Hematopoietic multipotent progenitor cell (in vitro differentiated cells): ENCODE measurements at regions not wholly inside any gene's neighbourhood (a gene's known extent, or its start where the extent isn't known, plus 50 kb on each side); places are given as distances from the start of the nearest gene placed in this dataset.

Experiments used
- DNase-seq, 3 donors: peaks; one replicate each; pipeline ENCODE4 v3.0.0-alpha.2; 2011 to 2015; ENCODE audit warnings: low read depth in 2 of 3, low spot score in 2 of 3

DNA sequence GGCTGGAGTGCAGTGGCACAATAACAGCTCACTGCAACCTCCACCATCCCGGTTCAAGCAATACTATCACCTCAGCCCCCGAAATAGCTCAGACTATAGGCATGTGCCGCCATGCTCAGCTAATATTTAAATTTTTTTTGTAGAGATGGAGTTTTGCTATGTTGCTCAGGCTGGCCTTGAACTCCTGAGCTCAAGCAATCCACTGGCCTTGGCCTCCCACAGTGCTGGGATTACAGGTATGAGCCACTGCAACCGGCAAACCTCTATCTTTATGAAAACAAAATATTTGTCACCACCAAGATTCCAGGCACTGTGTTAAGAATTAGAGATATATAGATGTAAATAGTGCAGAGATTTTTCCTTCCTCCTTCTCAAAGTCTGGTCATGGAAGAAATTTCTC, 232.5 kb downstream of the ANKRD50 start:
- no peak for DNase-seq

DNA sequence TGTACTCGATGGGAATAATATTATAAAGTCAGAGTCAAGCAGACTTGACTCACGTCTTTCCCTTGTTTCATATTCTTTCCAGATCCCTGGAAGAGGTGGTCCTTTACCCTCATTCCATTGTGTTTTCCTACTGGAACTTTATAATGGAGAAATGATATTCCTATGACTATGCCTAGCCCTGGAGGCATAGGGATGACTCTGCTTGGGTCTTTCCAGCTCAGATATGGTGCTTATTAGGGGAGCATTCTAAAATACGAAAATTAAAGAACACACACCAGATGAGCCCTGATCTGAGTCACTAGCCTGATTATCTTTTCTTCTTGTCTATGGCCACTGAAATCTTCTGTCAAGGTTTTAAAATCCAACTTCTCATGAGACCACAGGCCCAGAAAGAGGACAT, 231.4 kb downstream of the ANKRD50 start:
- no peak for DNase-seq

DNA sequence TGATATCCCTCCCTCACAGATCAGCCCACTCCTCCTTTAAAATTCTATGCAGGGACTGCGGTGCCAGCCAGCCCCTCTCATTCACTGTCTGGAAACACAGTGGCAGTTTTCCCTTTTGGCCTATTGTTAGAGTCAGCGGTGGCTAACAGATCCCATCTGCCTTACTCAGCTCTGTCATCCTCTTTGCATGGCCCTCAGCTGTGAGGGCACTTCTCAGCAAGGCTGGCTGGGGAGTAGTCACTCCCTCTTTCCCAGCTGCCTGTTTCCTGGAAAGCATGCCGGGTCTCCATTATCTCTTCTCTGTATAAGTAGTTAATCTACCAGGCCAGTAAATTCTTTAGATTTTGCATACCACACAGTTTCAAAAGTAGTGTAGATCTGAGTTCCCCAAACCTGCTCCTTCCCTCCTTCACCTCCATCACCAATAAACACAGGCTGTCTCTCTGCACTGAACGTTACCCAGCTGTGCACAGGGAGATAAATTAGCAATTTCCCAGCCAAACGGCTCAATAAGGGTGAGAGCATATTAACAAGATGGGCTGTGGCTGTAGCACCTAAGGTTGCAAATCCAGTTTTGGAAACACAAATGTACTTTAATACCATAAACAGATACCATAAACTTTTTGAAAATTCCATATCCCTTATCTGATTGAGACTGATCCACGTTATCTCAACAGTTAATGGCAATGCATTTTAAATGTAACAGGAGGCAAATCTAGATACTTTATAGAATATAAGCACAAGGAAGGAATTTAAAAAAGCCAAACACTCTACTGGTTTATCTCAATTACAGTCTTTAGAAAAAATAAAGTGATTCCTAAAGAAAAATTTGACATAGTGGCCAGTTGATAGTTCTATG, 229.3 kb downstream of the ANKRD50 start:
- DNase-seq = no peak

DNA sequence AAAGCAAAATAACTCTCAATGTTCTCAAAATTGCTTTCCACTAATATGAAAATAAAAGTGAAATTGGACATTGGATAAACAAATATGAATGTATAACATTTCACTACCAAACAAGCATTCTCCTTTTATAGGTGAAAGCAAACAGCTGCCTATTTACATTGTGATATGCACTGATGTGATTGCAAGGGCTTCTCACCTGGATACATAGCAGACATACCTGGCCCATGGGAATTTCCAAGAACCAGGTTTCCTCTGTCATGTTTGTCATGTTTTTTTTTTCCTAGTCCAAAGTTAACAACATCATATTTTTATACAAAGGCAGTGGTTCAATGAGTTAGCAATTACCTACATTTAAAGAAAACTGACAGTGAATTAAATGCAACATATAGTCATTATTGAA, 228.5 kb downstream of the ANKRD50 start:
- DNase-seq = no peak

DNA sequence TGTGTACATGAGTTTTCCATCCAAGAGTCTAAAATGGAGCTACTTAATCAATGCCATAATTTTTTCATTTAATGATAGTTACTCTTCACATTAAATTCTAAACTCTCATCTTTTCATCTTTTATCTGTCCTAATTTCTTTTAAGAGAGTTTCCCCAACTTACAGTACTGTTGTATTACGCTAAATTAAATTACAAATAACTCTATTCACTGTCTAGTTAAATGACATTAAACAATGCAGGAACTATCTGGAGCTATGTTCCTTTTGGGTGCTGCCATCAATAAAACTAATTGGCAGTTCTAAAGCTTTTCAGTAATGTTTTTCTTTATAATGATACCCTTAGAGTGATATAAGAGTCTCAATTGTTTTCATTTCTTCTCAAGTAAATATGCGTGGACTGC, 227.6 kb downstream of the ANKRD50 start:
- DNase-seq = no peak

DNA sequence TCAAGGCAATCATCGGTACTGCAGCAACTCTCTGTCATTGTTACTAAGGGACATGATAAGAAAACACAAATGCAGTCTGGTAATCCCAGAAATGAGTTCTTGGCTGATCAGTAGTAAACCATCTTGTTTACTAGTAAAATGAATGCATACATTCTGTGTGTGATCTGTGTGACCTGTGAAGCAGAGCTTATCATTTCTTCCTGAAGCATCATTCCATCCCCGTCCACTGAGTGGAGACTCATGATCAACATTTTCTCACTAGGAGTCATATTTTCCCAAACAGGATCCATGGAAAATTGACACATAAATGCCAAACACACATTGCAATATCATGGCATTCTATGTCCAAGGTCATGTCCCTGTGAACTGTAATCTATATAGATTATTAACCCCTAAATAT, 226.1 kb downstream of the ANKRD50 start:
- DNase-seq = no peak

DNA sequence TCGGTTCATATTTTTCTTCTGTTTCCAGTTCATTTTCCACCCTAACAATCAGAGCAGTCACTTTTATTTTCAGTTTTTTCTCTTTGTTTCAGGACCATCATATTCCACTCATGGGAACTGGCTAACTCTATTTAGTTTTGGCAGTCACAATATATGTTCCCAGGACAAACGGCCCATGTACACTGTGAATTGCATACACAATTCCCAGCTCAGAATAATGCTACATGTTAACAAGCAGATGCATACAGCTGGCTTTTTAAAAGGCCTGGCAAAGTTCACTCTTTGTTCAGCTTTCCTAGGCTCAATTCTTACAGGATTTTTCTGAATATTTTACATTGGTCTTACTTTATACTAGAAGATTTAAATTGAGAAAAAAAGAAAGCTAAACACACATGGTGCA, 224.9 kb downstream of the ANKRD50 start:
- DNase-seq = no peak

DNA sequence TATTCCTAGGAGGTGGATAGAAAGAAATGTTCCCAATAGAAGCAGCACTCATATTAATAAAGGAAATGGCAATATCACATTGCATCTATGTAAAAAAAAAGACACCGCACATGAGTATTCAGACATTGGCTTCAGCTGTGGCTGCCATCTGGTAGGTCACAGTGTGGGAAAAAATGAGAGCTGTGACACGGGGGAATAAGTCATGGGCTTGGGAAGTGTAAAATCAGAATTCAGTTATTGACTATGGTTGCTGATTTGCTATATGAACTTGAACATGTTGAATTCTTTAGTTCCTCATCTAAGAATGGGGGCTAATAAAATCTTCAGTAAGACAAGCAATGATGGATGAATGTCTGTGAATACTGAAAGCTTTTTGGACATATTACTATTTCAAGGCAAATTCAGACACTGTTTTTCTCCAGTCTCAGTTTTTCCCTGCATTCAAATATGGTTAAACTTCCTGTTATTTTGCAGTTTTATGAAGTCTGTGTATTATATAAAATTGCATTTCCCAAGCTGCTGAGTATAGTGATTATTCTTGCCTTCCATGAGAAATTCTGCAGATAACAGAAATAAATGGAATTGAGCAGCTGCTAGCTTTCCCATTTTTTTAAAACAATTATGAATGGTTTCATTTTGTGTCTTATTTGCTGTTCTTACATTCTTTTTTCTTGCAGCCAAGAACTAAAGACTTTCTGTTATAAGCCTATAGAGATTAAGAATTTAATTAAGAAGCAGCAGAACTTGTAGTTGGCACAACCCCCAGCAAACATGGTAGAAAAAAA, 221.0 kb downstream of the ANKRD50 start:
- DNase-seq = no peak

DNA sequence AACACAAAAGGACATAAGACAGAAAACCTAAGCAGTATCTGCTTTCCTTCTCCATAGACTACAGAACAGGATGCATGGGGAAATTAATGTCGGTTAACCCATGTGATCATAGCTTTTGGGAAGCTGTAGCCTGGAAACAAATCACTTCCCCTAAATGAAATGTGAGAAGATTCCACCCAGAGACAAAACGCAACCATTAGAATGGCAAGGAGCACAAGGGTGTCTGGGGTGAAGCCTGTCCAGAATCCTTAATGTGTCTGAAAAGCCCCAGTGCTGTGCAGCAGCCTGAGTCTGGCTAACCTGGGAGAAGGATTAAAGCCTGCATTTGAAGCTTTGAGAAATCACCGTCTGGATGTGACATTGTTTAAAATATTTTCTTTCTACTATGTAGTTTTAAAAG, 213.3 kb downstream of the ANKRD50 start:
- DNase-seq = no peak

DNA sequence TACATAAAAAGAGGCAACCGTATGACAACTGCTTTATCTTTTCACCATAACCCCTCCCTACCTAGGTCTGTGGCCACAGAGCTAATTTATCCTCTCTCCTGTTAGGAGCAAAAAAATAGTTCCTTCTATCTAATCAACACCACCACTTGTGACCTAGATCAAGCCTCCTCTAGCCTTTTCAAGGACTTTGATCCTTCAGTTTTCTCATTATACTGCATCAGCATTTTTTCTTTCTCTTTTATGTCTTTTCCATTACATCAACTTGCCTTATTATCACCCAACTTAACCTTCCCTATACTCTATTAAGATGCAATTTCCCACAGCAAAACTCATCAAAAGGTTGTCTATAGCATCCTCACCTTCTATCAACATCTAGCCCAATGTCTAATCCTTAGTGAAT, 211.0 kb downstream of the ANKRD50 start:
- DNase-seq = no peak

DNA sequence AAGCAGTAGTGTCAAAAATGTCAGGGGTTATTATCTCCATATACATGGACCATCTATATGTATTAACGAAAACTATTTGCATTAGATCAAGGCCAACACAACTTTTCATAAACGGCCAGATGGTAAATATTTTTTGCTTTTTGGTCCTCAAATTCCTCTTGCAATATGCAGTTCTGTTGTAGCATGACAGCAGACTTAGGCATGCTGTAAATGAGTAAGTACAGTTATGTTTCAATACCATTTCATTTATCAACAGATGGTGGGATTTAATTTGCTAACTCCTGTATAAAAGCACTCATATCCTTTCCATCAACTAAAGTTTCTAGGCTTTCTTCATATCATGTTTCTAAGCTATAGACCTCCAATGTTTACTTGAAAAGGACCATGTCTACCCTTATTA, 208.1 kb downstream of the ANKRD50 start:
- DNase-seq = no peak

DNA sequence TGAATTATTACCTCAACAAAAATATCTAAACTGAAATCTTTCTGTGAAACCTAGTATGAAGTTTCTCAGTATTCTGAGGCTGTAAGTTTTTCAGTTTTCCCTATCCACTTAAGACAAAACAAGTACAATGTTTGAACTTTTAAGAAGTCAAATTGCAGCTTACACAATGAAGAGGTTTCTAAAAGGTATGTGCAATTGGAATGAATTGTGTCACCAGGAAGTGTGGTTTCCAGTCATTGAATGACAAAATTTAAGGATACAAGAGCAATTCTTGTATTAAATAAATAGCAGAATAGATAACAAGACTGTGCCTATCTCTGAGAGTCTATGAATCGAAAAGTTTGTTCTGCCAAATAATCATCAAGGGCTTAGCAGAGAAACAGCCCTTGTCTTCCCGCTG, 207.3 kb downstream of the ANKRD50 start:
- DNase-seq = no peak

DNA sequence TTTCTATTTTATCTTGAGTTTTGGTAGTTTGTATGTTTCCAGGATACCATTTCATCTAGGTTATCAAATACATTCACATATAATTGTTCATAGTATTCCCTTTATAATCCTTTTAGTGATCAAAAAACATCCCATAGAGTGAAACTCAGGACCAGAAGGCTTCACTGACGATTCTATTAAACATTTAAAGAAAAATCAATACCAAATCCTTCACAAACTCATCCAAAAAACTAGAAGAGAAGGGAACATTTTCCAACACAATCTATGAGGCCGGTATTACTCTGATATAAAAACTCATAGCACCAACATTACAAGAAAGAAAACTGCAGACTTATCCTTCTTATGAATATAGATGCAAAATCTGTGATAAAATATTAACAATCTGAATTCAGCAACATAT, 203.4 kb downstream of the ANKRD50 start:
- no peak for DNase-seq

DNA sequence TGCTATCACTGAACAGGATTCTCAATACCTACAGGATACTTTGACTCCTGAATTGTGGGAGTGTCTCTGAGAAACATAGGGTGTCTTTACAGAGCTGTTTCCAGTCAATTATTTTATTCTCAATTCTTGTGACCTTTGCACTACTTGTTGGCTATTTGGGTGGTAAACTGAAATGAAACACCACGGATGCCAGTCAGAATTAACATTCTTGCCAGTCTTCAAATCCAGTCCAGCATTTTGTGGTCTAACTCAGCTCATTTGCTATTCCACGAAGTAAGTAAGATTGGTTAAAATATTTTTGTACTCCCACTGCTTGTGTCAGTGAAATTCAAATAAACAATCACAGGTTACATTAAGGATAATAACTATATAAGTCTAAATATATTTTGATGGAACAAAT, 197.9 kb downstream of the ANKRD50 start:
- DNase-seq = no peak

DNA sequence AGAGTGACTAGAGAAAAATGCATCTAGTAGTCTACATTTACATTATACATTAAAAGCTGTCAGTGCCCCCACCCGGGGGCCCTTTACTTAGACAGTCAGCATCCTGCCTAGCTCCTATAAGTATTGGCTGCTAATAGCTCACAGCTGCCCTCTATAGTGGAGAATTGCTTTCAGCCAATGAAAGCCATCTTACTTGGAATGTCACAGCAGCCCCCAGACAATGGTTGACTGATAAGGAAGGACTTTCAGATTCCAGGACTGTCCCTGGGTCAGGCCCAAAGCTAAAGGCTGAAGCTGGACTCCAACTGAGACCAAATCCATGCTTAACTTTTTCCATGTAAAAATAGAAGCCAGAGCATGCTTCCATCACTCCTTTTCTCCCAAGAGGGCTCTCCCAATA, 196.9 kb downstream of the ANKRD50 start:
- DNase-seq = no peak

DNA sequence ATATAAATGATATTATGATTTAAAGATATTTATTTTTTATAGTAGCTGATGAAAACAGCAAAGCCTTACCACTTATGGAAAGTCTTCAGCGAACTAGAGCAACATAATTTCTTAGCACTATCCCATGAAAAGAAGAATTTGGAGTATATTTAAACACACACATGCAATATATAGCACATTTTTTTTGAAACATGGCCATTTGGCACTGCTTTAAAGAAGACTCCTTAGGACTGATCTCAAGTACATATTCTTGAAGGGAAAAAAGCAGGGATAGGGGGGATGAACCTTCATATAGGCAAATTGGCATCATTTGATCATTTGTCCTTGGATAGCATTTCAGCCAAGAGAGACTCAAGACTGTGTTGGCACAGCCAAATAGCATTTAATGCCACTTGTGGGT, 193.3 kb downstream of the ANKRD50 start:
- no peak for DNase-seq

DNA sequence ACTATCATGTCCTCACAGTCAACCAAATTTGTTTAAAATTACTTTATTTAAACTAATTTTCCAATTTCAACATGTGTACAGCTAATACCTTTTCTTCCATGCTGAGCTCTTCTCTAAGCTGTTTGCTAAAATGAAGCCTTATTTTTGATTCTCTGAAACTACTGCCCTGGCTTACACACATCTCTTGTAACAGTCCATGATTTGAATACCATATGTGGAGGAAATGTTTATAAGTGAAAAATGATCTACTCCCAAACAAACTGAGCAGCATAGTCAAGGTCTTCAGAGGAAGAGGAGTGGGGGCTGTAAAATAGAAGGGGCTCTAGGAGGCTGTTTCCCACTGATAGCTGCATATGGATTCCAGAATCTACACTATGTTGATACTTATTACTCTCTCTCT, 188.7 kb downstream of the ANKRD50 start:
- no peak for DNase-seq

DNA sequence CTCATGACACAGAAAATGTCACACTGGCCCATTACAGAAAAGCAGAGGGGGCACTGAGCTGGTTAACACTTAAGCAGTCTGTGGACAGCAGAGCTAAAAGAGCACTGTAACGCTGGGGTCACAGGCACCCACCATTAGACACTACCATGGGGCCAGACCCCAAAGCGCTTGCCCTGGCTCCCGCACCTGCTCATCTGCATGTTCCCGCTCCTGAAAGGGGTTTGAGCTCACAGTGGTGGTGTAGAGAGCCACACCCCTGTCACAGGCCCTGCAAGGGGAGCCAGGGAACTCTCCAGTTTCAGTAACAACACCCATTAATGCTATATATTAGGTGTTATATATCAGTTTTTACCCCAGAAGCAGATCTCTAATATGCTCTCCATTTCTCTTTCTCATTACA, 187.0 kb downstream of the ANKRD50 start:
- no peak for DNase-seq

DNA sequence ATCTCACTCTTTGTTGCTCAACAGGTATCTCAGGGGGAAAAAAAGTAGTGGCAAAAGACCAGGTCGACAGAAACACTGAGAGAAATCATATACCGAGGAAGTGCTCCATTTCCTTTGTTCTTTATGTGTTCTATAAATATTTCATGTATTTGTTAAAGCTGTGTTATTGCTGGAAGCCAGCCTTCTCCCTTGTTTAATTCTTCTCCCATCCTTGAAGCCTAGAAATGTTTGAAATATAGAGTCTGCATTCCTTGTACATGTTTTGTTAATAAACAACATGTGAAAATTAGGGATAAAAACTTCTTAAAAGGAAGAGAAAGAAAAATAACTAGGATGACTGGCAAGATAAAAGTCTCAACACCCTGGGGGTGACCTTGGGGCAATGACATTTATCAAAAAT, 186.2 kb downstream of the ANKRD50 start:
- DNase-seq = no peak

DNA sequence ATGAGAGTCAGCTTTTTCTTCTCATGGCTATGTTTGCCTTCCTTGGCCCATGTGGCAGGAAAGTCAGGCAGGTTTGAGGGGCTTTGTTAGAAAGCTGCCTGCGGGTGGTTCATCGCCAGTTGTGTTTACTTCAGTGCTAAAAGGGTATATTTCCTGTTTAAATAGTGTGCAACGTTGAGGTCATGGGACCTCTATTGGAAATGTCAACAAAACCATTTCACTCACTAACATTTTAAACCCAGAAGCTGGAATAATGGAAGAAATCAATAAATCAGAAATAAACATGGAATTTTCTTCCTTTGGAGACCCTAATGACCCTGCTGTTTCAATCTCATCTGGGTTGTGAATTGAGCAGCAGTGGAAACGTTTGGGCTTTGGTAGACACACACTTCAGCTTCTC, 185.8 kb downstream of the ANKRD50 start:
- no peak for DNase-seq

DNA sequence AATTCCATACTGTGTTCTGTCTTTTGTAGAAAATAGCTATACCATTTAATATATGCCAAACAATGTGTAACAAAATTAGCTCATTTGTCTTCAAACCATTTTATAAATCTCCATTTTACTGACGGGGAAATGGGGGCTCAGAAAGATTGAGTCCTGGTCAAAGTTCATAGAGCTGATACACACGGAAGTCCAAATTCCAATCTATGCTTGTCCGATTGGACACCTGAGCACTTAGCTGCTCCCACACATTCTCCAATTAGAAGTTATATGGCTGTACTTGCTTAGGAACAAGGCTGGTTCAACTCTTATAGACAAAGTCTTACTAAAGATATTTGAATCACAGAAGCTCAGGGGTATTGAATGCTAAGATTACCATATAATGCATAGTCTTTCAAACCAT, 185.2 kb downstream of the ANKRD50 start:
- no peak for DNase-seq

DNA sequence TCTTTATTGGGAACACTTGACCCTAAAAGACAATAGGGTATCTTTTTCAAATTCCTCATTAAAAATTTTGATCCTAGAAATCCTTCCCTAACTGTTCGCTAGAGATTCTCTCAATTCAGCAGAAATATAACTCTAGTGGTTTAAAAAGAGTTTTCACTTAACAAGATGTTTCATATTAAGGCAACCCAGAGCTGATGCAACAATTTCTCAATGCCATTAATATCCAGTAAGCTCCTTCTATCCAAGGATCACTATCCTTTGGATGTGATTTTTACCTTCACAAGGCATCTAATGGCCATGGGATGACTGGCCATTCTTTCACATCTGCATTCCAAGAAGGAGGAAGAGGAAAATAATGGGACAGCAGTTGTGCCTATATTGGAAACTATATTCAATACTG, 183.4 kb downstream of the ANKRD50 start:
- no peak for DNase-seq
